ENCODE measurements at regions not wholly inside any gene's neighbourhood (a gene's known extent, or its start where the extent isn't known, plus 50 kb on each side); places are given as distances from the start of the nearest gene placed in this dataset.

- ATAC-seq = no peak
These were observed 135.9 kb upstream of the NKX1-1 start for GRCh38 chr4:1542226-1542490.

GRCh38 chr4:1541449-1542225 lies 135.4 kb upstream of the NKX1-1 start:
- ATAC-seq = peak; percentile 29

DNA sequence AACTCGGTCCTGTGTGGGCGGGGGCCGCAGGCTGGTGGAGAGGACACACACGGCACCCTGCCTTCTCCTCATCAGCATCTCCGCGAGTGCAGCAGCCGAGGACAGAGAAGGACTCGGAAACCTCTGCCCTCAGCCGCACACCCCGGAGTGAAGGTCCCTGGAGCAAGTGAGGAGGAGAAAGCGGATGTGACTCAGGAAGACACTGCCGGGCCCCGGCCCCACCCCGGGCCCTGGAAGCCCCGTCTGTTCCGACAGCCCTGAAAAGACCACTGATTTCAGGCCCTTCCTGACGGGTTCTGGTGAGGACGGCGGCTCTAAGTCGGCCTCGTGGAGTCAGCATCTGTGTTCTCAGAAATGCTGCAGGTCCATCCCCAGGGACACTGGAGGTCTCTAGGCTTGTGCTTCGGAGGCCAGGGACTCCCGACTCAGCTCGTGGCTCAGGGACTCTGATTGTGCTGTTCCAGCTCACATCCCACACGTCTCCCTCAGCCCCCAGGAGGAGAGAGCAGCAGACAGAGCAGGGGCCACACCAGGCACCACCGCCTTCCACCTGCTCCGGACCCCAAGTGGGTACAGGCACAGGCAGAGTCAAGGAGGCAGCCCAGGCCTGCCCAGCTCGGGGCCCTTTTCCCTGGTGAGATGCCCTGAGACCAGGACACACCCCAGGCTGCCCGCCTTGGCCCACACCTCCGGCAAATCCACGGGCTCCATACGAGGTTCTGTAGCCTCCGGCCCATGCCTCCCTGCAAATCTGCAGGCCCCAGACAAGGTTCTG lies 134.5 kb upstream of the NKX1-1 start:
- ATAC-seq = no peak

- ATAC-seq = no peak
These were observed 133.8 kb upstream of the NKX1-1 start for GRCh38 chr4:1539859-1540600.

DNA sequence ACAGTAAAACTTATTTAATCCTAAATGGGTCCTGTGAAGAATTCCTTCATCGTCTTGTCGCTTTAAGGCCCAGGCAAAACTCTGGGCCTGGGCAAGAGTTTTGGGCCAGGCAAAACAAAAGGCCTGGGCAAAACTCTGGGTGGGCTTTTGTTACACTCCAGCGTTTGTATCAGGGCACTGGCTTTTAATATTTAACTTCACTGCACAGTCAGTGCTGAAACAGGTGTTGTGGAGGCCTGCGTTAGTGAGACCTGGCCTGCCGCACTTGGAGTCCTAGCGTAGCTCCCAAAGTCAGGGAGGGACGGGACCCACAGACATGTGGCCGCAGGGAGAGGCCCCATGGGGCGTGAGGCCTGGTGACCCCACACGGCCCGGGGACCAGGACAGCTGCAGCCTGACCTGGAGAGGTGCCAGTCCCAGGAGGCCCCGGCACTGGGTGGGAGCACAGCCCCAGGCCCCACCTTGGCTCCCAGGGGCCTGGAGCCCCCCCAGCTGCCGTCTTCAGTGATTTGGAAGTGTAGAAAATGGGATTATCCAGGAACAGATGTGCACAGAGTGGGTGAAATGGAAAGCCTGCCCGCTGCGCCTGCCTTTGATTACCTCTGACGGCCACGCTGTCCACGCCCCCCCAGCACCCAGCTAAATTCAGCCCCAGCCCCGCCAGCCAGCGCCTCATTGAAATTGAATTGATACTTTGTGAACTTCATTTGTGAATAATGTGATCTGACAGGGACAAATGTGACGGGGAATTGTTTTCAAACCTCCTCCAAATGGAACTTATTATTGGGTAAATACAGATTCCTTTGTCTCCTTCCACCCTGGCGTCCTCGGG lies 132.9 kb upstream of the NKX1-1 start:
- no peak for ATAC-seq

DNA sequence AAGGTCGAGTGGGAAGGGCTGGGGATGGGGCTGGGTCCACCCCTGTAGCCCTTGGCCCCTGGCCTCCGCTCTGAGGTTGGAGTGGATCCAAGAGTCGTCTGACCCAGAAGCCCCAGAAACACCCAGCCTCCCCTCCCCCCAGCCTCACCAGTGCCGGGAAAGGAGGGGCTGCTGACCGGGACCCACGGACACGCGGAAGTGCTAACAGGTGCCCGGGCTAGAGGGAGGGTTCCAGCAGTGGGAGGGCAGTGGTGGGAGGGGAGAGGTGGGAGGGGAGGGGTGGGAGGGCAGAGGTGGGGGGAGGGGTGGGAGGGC lies 131.8 kb upstream of the NKX1-1 start:
- no peak for ATAC-seq

- no peak for ATAC-seq
These were observed 131.3 kb upstream of the NKX1-1 start for GRCh38 chr4:1537410-1538095.

- no peak for ATAC-seq
These were observed 130.6 kb upstream of the NKX1-1 start for GRCh38 chr4:1536579-1537409.

- no peak for ATAC-seq
These were observed 129.8 kb upstream of the NKX1-1 start for GRCh38 chr4:1535926-1536578.

GRCh38 chr4:1534876-1535526 lies 128.8 kb upstream of the NKX1-1 start:
- no peak for ATAC-seq

DNA sequence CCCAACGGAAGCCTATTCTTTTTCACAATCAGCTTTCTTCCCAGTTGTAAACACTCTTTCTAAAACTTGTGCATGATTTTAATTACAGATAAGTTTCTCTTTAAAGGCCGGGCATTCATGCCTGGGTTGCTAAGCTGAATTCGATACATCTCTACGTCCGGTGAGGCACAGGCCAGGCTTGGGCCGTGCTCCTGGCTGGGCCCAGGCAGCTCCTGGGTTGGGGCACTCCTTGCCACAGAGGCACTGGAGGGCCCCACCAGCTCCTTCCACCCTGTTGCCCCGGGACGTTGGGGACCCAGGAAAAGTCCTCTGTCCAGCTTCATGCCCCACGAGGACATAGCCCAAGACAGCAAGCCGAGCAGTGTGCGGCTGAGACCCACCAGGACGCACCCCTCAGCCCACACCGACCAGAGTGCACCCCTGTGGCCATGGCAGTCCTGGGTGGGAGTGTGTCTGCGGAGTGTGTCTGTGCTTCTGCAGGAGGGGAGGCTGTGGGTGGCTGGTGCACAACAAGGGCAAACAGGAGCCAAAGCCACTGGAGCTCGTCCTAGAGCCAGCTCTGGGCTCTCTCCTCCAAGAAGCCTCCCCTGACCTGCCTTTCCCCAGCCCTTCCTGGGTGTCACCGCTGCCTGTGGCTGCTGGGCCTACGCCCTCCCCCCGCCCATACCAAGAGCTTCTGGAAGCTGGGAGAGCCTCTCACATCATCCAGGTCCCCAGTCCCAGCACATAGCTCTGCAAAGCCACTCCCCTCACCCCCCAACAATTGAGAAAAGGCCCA lies 128.0 kb upstream of the NKX1-1 start:
- ATAC-seq = no peak

GRCh38 chr4:1533501-1534064 lies 127.3 kb upstream of the NKX1-1 start:
- ATAC-seq = no peak

- no peak for ATAC-seq
These were observed 126.5 kb upstream of the NKX1-1 start for GRCh38 chr4:1532549-1533395.

DNA sequence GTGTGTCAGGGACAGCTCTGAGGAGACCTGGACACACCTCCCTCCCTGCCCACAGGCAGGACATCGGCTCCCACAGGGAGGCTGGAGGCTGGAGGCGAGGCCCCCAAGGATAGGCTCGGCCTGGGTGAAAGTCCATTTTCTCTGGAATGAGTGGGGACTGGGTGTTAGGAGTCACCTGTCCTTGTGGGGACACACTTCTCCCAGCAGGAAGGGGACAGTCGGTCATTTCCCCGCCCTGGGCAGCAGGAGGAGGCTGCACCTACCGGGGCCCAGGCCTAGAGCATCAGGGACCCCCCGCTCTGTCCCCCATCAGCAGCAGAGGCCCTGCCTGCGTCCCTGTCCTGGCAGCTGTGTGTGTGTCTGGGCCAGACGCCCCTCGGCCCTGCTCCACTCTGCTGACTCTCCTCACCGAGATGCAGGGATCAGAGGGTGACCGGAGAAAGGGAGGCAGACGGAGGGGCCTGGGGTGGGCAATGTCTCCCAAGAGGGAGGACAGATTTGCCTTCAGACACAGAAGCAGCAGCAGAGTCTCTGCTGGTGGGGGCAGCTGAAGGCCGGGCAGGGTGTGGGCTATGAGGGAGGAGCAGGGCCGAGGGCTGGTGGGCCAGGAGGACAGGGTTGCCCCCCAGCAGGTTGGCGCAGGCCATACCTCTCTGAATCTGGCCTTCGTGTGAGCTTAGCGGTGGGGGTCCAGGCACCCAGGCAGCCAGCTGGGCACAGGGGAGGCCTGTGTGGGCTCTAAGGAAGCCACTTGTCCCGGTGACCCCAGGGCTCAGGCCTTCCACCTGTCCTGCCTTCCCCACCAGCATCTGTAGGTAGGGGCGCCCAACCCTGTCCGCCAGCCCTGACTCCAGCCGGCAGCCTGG lies 125.7 kb upstream of the NKX1-1 start:
- no peak for ATAC-seq

DNA sequence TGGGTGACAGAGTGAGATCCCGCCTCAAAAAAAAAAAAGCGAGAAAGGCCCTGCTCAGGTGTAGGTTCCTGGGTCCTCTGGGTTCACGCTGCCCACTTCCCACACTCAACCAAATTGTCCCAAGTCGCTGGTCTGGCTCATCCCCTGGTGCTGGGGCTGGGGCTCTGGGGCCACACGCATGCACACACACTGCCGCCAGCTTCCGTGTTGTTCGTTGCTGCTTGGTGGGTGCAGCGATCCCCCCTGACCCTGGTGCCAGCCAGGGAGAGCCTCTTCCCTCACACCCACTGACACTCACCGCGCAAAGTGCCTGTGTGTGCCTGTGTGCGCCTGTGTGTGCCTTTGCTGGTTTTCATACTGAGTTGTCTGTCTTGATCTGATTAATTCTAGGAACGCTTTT lies 124.1 kb upstream of the NKX1-1 start:
- ATAC-seq = no peak

DNA sequence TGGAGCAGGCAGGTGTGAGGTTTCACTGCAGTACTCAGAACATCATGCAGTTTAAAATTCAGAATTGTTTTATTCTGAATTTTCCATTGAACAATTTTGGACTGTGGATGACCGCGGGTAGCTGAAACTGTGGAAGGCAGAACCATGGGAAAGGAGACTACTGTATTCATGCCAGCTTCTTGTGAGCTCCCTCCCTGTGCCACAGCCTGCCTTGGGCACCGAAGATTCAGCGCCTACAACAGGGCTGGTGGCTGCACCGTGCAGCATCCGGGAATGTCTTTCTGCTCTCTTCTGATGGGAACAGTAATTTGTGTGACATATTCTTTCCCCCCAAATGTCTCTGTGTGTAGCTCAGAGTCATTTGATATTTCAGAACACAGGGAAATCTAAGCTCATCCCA lies 118.5 kb upstream of the NKX1-1 start:
- ATAC-seq = no peak

Data from esophagus mucosa (tissue), 1 donor.